HepG2 (cell line): ENCODE measurements at regions not wholly inside any gene's neighbourhood (a gene's known extent, or its start where the extent isn't known, plus 50 kb on each side); places are given as distances from the start of the nearest gene placed in this dataset.

Source experiments
- CEBPG ChIP-seq: IDR thresholded peaks from 2 replicates; pipeline ENCODE4 v1.6.1; 2016
- GPBP1L1 ChIP-seq: sonication (generic); formaldehyde crosslinking; IDR thresholded peaks from 2 replicates; pipeline ENCODE4 v1.5.0; 2020; ENCODE audit warnings: mild to moderate bottlenecking, missing genetic modification reagents
- NFYB ChIP-seq: sonication (generic); formaldehyde crosslinking; IDR thresholded peaks from 2 replicates; pipeline ENCODE4 v1.4.0; 2020; ENCODE audit warnings: missing genetic modification reagents
- TBX3 ChIP-seq: fragments of 450-650 bp; IDR thresholded peaks from 2 replicates; pipeline ENCODE4 v1.6.1; 2017; ENCODE audit warnings: antibody characterized with exemption, mild to moderate bottlenecking, inconsistent platforms, borderline replicate concordance
- ZBTB39 ChIP-seq: sonication (generic); formaldehyde crosslinking; IDR thresholded peaks from 2 replicates; pipeline ENCODE4 v1.5.0; 2020; ENCODE audit warnings: missing genetic modification reagents
- ZNF343 ChIP-seq: sonication (generic); formaldehyde crosslinking; IDR thresholded peaks from 2 replicates; pipeline ENCODE4 v1.4.0; 2020; ENCODE audit warnings: mild to moderate bottlenecking, missing genetic modification reagents
- ZNF430 ChIP-seq: sonication (generic); formaldehyde crosslinking; IDR thresholded peaks from 2 replicates; pipeline ENCODE4 v1.9.0; 2021; ENCODE audit warnings: mild to moderate bottlenecking, missing genetic modification reagents
- TF ChIP-seq, protein P1 (sequence below): sonication (generic); formaldehyde crosslinking; IDR thresholded peaks from 2 replicates; pipeline ENCODE4 v1.5.0; 2020; ENCODE audit warnings: mild to moderate bottlenecking, missing genetic modification reagents, borderline replicate concordance
- TF ChIP-seq, protein P2 (sequence below): sonication (generic); formaldehyde crosslinking; IDR thresholded peaks from 2 replicates; pipeline ENCODE4 v1.8.0; 2022; ENCODE audit warnings: mild to moderate bottlenecking, missing genetic modification reagents, moderate library complexity

DNA sequence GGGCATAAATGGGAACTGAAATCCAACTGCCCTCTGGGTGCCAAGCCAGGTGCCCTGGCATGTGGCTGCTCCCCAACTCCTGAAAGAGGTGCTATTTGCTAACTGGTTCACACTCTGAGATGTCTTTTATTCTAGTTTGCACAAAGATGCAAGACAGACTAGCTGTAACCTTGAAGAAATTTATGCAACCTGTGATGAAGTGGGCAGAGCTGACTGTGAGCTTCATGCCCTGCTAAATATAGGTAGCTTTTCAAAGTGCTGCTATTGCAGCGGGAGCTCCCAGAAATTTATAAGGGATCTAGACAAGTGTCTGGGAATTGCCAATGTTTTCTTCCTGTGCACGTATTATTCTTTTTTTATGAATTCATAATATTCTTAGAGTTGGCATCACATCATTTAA is 517.5 kb downstream of the RNF144B start (continued):
- TF ChIP-seq, protein P1, sequence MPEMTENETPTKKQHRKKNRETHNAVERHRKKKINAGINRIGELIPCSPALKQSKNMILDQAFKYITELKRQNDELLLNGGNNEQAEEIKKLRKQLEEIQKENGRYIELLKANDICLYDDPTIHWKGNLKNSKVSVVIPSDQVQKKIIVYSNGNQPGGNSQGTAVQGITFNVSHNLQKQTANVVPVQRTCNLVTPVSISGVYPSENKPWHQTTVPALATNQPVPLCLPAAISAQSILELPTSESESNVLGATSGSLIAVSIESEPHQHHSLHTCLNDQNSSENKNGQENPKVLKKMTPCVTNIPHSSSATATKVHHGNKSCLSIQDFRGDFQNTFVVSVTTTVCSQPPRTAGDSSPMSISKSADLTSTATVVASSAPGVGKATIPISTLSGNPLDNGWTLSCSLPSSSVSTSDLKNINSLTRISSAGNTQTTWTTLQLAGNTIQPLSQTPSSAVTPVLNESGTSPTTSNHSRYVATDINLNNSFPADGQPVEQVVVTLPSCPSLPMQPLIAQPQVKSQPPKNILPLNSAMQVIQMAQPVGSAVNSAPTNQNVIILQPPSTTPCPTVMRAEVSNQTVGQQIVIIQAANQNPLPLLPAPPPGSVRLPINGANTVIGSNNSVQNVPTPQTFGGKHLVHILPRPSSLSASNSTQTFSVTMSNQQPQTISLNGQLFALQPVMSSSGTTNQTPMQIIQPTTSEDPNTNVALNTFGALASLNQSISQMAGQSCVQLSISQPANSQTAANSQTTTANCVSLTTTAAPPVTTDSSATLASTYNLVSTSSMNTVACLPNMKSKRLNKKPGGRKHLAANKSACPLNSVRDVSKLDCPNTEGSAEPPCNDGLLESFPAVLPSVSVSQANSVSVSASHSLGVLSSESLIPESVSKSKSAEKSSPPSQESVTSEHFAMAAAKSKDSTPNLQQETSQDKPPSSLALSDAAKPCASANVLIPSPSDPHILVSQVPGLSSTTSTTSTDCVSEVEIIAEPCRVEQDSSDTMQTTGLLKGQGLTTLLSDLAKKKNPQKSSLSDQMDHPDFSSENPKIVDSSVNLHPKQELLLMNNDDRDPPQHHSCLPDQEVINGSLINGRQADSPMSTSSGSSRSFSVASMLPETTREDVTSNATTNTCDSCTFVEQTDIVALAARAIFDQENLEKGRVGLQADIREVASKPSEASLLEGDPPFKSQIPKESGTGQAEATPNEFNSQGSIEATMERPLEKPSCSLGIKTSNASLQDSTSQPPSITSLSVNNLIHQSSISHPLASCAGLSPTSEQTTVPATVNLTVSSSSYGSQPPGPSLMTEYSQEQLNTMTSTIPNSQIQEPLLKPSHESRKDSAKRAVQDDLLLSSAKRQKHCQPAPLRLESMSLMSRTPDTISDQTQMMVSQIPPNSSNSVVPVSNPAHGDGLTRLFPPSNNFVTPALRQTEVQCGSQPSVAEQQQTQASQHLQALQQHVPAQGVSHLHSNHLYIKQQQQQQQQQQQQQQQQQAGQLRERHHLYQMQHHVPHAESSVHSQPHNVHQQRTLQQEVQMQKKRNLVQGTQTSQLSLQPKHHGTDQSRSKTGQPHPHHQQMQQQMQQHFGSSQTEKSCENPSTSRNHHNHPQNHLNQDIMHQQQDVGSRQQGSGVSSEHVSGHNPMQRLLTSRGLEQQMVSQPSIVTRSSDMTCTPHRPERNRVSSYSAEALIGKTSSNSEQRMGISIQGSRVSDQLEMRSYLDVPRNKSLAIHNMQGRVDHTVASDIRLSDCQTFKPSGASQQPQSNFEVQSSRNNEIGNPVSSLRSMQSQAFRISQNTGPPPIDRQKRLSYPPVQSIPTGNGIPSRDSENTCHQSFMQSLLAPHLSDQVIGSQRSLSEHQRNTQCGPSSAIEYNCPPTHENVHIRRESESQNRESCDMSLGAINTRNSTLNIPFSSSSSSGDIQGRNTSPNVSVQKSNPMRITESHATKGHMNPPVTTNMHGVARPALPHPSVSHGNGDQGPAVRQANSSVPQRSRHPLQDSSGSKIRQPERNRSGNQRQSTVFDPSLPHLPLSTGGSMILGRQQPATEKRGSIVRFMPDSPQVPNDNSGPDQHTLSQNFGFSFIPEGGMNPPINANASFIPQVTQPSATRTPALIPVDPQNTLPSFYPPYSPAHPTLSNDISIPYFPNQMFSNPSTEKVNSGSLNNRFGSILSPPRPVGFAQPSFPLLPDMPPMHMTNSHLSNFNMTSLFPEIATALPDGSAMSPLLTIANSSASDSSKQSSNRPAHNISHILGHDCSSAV (CRISPR knock-in tag) = no peak
- no peak for TF ChIP-seq ZNF430 (CRISPR knock-in tag)
- TF ChIP-seq, protein P2, sequence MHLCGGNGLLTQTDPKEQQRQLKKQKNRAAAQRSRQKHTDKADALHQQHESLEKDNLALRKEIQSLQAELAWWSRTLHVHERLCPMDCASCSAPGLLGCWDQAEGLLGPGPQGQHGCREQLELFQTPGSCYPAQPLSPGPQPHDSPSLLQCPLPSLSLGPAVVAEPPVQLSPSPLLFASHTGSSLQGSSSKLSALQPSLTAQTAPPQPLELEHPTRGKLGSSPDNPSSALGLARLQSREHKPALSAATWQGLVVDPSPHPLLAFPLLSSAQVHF (CRISPR knock-in tag) = no peak
- no peak for TF ChIP-seq ZBTB39 (CRISPR knock-in tag)
- no peak for TF ChIP-seq GPBP1L1 (CRISPR knock-in tag)
- no peak for TF ChIP-seq ZNF343
- TF ChIP-seq NFYB (CRISPR knock-in tag) = no peak
- no peak for TF ChIP-seq TBX3
- TF ChIP-seq CEBPG = no peak
